C4-2B (cell line): ENCODE measurements at regions not wholly inside any gene's neighbourhood (a gene's known extent, or its start where the extent isn't known, plus 50 kb on each side); places are given as distances from the start of the nearest gene placed in this dataset.
"Not testable (repeated sequence)": the region's sequence is repeated elsewhere in the genome, so short reads cannot be mapped to it uniquely, and the experiment has no call there.

Experiments used
- H3K27ac ChIP-seq: fragments of 450-650 bp; 2 replicates; pipeline ENCODE4 v1.5.1; 2017
- ZFX ChIP-seq: fragments of 450-650 bp; IDR thresholded peaks from 2 replicates; pipeline ENCODE4 v1.6.1; 2017
- TF ChIP-seq, protein P1 (sequence below): fragments of 450-650 bp; conservative IDR thresholded peaks from 2 replicates; pipeline ENCODE4 v1.5.1; 2017; ENCODE audit warnings: mild to moderate bottlenecking

DNA sequence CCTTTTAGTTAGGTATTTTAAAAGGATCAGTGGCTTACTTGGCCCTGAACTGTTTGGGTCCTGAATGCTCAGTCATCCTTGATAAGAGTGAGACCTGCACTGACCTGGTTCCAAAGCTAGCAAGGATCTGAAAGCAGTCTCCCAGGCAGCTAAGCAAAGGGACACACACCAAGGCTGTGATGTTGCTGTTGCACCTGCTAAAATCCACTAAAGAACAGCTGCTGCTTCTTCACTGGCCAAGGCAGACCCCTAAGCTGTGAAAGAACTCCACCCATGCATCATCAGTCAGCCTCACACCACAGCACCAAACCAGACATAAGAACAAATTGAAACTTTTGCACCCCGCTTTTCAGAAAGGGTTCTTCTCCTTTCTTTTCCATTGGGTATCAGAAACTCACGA, 213.4 kb upstream of the STT3B start:
- H3K27ac ChIP-seq = no peak overlapping the region
- no peak for TF ChIP-seq ZFX
- TF ChIP-seq, protein P1, sequence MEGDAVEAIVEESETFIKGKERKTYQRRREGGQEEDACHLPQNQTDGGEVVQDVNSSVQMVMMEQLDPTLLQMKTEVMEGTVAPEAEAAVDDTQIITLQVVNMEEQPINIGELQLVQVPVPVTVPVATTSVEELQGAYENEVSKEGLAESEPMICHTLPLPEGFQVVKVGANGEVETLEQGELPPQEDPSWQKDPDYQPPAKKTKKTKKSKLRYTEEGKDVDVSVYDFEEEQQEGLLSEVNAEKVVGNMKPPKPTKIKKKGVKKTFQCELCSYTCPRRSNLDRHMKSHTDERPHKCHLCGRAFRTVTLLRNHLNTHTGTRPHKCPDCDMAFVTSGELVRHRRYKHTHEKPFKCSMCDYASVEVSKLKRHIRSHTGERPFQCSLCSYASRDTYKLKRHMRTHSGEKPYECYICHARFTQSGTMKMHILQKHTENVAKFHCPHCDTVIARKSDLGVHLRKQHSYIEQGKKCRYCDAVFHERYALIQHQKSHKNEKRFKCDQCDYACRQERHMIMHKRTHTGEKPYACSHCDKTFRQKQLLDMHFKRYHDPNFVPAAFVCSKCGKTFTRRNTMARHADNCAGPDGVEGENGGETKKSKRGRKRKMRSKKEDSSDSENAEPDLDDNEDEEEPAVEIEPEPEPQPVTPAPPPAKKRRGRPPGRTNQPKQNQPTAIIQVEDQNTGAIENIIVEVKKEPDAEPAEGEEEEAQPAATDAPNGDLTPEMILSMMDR = no peak

DNA sequence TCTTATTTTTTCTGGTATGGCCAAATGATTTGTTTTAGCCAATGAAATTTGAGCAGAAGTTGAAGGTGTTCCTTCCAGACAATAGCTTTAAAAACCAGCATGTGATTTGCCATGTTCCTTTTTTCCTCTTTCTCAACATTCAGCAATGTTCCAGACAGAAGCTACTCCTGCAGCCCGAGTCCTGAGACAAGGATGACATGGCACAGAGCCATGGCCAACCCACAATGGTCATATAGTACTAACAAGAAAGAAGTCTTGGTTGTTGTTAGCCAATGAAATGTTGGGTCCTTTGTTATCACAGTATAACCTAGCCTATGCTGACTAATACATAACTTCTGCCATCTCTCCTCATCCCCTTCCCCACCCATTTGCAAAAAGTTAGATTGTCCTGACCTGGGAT, 211.1 kb upstream of the STT3B start:
- no peak for TF ChIP-seq ZFX
- TF ChIP-seq, protein P1 = no peak
- no peak overlapping the region for H3K27ac ChIP-seq

- no peak for TF ChIP-seq ZFX
- TF ChIP-seq, protein P1 = no peak
- H3K27ac ChIP-seq = no peak overlapping the region
These were observed 210.3 kb upstream of the STT3B start for GRCh38 chr3:31322460-31322859.

DNA sequence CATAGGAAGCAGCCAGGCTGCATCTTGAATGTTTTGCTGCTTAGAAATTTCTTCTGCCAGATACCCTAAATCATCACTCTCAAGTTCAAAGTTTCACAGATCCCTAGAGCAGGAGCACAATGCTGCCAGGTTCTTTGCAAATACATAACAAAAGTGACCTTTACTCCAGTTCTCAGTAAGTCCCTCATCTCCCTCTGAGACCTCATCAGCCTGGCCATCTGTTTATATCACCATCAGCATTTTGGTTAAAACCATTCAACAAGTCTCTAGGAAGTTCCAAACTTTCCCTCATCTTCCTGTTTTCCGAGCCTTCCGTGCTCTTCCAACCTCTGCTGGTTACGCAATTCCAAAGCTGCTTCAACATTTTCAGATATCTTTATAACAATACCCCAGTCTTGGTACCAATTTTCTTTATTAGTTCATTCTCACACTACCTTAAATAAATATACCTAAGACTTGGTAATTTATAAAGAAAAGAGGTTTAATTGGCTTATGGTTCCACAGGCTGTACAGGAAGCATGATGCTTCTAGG, 204.8 kb upstream of the STT3B start:
- H3K27ac ChIP-seq = not testable (repeated sequence)

- no peak overlapping the region for H3K27ac ChIP-seq
- TF ChIP-seq, protein P1 = no peak
- TF ChIP-seq ZFX = no peak
These were observed 201.4 kb upstream of the STT3B start for GRCh38 chr3:31331278-31331677.

DNA sequence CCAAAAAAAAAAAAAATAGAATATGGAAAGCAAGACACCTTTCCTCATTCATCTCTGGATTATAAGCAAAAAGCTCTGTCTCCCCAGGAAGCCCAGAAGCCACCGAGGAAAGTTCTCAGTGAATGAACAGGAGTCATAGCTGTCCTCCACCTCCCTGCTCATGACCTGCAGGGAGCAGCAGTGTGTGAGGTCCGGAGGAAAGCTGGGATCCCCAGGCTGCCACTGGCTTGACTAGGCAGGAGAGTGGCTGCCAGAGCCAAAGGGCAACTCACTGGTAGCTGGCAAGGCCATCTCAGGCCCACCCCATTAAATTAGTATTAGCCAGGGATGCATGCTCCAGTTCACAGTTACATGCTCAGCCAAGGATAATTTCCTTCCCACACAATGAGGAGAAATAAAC, 191.6 kb upstream of the STT3B start:
- H3K27ac ChIP-seq = no peak overlapping the region
- TF ChIP-seq, protein P1 = no peak
- TF ChIP-seq ZFX = no peak

- no peak for TF ChIP-seq ZFX
- TF ChIP-seq, protein P1 = no peak
- no peak overlapping the region for H3K27ac ChIP-seq
These were observed 189.7 kb upstream of the STT3B start for GRCh38 chr3:31343075-31343474.

DNA sequence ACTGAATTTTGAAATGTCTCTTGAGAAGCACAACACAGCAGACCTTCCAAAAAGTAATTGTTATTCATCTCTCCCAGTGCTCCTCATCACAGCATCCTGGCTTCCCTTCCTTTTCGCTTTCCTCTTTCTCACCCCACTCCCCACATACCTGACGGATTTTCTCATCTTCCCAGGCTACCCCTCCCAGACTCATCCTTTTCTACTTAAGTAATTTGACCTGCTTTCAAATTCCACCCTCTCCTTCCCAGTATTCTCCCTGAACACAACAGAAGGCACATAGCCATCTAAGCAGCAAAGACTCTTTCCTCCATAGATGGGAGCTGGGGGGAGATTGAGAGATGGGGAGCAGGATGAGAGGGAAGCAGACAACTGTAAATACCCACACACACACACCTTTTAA, 187.1 kb upstream of the STT3B start:
- TF ChIP-seq, protein P1 = no peak
- TF ChIP-seq ZFX = no peak
- H3K27ac ChIP-seq = no peak overlapping the region
